Left forelimb (tissue), 1 donor: ENCODE measurements at regions not wholly inside any gene's neighbourhood (a gene's known extent, or its start where the extent isn't known, plus 50 kb on each side); places are given as distances from the start of the nearest gene placed in this dataset.
"Not testable (repeated sequence)": the region's sequence is repeated elsewhere in the genome, so short reads cannot be mapped to it uniquely, and the experiment has no call there.

Source experiments
- DNase-seq: peaks from one replicate; pipeline ENCODE4 v3.0.0-alpha.2; 2018; ENCODE audit warnings: low spot score

DNA sequence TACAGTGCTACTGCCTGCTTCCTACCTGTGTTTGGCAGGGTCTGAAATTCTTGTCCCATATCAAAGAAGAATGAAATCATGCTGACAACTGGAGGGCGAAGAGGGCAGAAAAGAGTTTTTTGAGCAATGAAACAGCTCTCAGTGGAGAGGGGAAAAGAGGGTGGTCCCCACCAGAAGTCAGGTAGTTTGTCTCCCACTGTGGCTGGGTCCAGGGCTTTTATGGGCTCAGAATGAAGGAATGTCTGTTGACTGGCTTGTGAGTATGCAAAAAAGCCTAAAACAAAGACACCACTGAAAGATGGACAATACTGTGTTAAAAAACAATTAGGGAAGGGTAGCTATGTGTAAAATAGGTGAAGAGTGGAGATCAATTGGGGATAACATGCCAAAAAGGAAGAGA lies 115.0 kb downstream of the ADAM29 start:
- no peak for DNase-seq

DNA sequence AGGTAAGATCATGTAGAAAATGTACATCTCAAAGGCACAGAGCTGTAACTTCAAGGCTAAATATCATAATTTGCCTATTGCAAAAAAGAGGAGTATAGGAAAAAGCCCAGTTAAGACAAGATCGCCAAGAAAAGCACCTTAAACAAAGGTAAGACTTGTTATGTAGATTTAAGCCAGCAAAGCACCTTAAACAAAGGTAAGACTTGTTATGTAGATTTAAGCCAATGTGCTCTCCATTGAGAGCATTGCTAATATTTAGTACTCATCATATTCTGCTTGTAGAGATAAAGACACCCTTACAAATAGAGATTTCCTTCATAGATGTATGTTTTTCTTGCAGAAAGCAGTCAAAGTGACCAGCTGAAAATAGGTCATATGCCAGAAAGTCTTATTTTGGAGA lies 115.8 kb downstream of the ADAM29 start:
- no peak for DNase-seq

- DNase-seq: no peak
Observed at GRCh38 chr4:175034986-175035705, 117.0 kb downstream of the ADAM29 start.

- no peak for DNase-seq
Observed at GRCh38 chr4:175035905-175036304, 117.7 kb downstream of the ADAM29 start.

DNA sequence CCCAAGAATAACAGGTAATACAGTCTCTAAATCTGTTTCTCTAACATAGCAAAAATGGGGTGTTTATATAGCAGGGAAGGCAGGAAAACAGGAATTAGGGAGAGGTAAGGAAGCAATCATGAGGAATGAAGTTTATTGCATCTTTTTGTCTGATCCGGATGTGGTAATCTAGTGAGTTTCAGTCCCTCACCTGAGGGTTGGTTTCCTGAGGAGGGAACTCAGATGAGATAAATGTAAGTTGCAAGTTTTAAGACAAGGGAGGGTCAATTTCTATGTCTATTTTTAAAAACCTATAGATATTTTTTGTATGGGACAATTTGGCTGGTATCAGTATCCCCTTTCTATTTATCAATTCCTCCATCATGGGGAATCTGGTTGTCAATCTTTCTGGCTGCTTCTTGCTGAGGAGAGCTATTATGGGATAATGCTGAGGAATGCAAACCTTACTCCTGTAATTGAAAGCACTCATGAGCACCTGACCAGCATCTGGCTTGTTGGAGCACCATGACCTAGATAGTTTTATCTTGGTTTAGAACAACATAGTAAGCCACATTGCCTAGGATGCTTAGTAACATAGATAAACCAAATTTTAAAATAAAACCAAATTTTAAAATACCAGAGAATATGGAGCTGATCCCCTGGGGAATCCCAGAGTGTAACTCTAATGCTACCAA lies 130.1 kb downstream of the ADAM29 start:
- no peak for DNase-seq

- no peak for DNase-seq
Observed at GRCh38 chr4:175048906-175049305, 130.7 kb downstream of the ADAM29 start.

GRCh38 chr4:175051974-175052373 lies 133.8 kb downstream of the ADAM29 start:
- no peak for DNase-seq

- DNase-seq: no peak
Observed at GRCh38 chr4:175054980-175055379, 136.8 kb downstream of the ADAM29 start.

DNA sequence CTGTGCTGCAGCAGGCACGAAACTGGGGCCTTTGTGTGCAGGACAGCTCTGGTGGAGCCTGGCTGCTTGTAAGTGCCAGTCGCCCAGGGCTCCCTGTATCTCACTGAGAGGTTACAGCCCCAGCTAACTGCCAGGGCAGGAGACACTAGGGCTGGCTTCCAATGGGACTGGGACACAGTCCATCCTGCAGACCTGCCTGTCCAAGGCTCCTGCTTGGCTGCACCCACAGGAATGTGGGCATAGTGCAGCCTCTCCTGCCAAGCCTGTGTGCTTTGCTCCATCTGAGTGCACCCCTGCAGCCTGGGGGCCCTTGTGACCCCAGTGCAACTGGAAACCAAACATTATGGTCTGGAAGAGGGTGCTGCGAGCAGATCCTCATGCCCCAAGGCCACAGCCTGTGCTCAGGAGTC lies 144.0 kb downstream of the ADAM29 start:
- DNase-seq: no peak

- no peak for DNase-seq
Observed at GRCh38 chr4:175065228-175065627, 147.1 kb downstream of the ADAM29 start.

GRCh38 chr4:175066923-175067627 lies 148.9 kb downstream of the ADAM29 start:
- DNase-seq: no peak

DNA sequence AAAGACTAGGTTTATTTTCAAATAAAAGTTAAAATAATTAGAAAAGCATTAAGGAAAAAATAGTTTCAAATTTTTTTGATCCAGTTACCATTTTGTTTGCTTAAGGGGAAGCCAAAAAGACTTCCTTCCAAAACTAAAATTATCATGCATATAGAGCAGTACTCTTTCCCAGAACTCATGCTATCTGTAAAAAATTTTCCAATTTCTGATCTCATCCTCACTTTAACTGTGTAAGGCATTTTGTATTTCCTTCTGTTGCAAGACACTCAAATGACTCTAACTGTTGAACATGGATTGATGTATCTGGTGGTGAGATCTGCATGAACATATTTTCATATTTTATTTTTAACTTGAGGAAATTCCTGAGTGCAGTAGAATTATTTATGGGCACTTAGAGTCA lies 150.1 kb downstream of the ADAM29 start:
- DNase-seq: no peak

DNA sequence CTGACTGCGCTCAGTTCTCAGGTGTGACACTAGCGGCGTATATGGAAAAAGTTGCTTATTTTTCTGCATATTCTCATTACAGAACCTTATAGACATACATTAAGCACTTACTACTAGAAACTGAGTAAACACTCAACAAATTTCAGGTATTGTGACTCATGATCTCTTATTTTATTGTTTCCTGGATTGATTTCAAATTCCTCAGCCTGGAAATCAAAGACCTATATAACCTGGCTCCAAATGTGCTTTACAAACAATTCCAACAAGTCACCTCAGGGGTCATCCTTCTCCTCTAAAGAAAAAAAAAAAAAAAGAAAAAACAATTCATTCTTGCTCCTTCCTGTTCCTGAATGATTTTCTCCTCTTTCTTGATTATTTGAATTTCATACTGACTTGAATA lies 152.3 kb downstream of the ADAM29 start:
- DNase-seq: no peak

- no peak for DNase-seq
Observed at GRCh38 chr4:175071123-175071522, 153.0 kb downstream of the ADAM29 start.

GRCh38 chr4:175087145-175087544 lies 169.0 kb downstream of the ADAM29 start:
- DNase-seq: no peak

- no peak for DNase-seq
Observed at GRCh38 chr4:175090116-175090515, 172.0 kb downstream of the ADAM29 start.

- DNase-seq: no peak
Observed at GRCh38 chr4:175091649-175092048, 173.5 kb downstream of the ADAM29 start.

DNA sequence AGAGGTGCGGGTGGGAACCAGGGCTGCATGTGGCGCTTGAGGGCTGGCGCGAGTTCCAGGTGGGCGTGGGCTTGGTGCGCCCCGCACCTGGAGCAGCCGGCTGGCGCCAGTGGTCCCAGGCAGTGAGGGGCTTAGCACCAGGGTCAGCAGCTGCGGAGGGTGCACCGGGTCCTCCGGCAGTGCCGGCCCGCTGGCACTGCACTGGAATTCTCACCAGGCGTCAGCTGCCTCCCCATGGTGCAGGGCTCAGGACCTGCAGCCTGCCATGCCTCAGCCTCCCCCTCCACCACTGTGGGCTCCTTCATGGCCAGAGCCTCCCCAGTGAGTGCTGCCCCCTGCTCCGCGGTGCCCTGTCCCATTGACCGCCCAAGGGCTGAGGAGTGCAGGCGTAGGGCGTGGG lies 174.0 kb downstream of the ADAM29 start:
- DNase-seq: no peak

GRCh38 chr4:175093055-175093454 lies 174.9 kb downstream of the ADAM29 start:
- not testable (repeated sequence) for DNase-seq

DNA sequence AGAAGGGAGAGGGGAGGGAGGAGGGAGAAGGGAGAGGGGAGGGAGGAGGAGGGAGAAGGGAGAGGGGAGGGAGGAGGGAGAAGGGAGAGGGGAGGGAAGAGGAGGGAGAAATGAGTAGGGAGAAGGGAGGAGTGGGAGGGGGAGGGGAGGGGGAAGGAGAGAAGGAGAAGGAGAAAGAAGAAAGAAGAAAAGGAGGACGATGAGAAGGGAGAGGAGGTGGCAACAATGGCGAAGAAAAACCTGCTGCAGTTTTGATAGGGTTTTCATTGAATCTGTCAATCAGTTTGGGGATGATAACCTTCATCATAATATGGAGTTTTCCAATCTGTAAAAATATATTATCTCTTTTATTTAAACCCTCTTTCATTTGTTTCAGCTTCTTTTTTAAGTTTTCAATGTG lies 185.2 kb downstream of the ADAM29 start:
- DNase-seq: no peak

GRCh38 chr4:175106301-175106700 lies 188.1 kb downstream of the ADAM29 start:
- no peak for DNase-seq

GRCh38 chr4:175109933-175110332 lies 191.8 kb downstream of the ADAM29 start:
- no peak for DNase-seq

- no peak for DNase-seq
Observed at GRCh38 chr4:175125410-175126068, 207.4 kb downstream of the ADAM29 start.
